ENCODE measurements at regions not wholly inside any gene's neighbourhood (a gene's known extent, or its start where the extent isn't known, plus 50 kb on each side); places are given as distances from the start of the nearest gene placed in this dataset.

DNA sequence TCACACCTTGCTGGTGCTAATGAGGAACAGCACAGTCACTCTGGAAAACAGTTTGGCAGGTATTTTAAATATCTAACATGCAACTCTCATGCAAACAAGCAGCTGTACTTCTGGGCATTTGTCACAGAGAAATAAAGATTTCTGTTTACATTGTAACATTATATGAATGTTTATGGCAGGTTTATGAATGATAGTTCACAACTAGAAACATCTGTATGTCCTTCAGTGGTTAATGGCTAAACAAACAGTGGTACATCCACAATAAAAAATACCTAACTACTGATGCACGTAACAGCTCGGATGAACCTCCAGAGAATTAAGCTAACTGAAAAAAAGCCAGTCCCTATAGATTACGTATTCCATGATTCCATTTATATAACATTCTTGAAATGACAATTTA is 109.6 kb downstream of the GPR37 start:
- no peaks in the 10 kb centered on the region for H3K9me3 ChIP-seq
- H3K4me1 ChIP-seq = no peaks in the 10 kb centered on the region
- no peaks in the 10 kb centered on the region for H3K36me3 ChIP-seq
- H3K27me3 ChIP-seq = no peaks in the 10 kb centered on the region
- TF ChIP-seq, protein P1, sequence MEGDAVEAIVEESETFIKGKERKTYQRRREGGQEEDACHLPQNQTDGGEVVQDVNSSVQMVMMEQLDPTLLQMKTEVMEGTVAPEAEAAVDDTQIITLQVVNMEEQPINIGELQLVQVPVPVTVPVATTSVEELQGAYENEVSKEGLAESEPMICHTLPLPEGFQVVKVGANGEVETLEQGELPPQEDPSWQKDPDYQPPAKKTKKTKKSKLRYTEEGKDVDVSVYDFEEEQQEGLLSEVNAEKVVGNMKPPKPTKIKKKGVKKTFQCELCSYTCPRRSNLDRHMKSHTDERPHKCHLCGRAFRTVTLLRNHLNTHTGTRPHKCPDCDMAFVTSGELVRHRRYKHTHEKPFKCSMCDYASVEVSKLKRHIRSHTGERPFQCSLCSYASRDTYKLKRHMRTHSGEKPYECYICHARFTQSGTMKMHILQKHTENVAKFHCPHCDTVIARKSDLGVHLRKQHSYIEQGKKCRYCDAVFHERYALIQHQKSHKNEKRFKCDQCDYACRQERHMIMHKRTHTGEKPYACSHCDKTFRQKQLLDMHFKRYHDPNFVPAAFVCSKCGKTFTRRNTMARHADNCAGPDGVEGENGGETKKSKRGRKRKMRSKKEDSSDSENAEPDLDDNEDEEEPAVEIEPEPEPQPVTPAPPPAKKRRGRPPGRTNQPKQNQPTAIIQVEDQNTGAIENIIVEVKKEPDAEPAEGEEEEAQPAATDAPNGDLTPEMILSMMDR (IDR thresholded peaks at IDR 0.05) = no peak
- DNase-seq (no peak), ATAC-seq (no peak)
- intact Hi-C loops (cut with DNase I) = no loop called here
- H3K4me3 ChIP-seq = no peak overlapping the region
- H3K27ac ChIP-seq = no peak overlapping the region

DNA sequence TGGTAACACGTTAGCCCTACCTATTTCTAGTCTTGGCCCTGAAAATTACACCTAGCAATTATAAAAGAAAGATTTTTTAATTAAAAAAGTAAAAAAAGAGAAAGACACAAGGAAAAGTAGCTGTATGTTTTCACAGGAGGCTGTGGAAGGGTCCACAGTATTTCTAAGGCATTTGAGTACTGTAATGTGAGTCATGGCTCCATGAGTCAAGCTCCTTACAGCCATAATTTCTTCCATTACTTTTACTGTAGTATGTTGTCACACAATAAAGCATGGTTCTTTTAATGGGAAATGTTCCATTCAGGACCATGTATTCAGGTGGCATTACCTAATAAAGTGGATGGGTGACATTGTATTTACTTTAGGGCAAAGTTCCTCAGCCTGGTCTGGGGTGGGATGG is 113.4 kb downstream of the GPR37 start:
- intact Hi-C loops (cut with DNase I) = no loop called here
- ATAC-seq = no peak
- H3K36me3 ChIP-seq = no peaks in the 10 kb centered on the region

GRCh38 chr7:124651136-124651535 is 114.5 kb downstream of the GPR37 start:
- no peaks in the 10 kb centered on the region for H3K4me1 ChIP-seq
- H3K9me3 ChIP-seq = no peaks in the 10 kb centered on the region
- no peak overlapping the region for H3K27ac ChIP-seq
- DNase-seq (no peak), ATAC-seq (no peak)
- H3K36me3 ChIP-seq = no peaks in the 10 kb centered on the region
- H3K27me3 ChIP-seq = no peaks in the 10 kb centered on the region
- no peak overlapping the region for H3K4me3 ChIP-seq
- intact Hi-C loops (cut with DNase I) = no loop called here
- TF ChIP-seq, protein P1 (IDR thresholded peaks at IDR 0.05) = no peak

More for the DNA sequence above, 113.4 kb downstream of the GPR37 start:
- Histone ChIP-seq H3K4me1 (no peaks in the 10 kb centered on the region), H3K27me3 (no peaks in the 10 kb centered on the region), H3K4me3 (no peak overlapping the region), H3K27ac (no peak overlapping the region), H3K9me3 (no peaks in the 10 kb centered on the region)
- TF ChIP-seq, protein P1 (IDR thresholded peaks at IDR 0.05) = no peak
- no peak for DNase-seq

DNA sequence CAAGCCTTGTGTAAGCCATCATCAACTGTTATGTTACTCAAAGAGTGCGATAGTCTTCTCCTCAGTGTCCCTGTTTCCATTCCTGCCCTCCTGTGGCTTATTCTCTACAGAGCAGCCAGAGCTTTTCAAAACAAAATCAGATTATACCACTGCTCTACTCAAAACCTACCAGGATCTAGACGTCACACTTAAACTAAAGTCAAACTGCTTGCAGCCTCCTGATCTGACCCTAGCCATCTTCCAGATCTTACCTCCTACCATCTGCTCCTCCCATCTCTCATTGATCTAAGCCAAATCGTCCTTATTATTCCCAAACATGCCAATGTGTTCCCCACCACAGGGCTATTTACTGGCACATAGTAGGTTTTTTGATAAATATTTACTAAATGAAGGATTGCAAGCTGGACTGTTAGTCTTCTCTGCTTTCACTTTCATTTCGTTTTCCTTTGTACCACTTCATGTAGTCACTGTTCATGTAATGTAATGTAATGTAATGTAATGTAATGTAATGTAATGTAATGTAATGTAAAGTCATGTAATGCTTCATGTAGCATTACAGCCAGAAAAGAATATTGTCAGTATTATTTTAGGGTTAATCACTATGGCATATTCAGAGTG is 116.1 kb downstream of the GPR37 start:
- H3K27ac ChIP-seq = no peak overlapping the region
- H3K27me3 ChIP-seq = no peaks in the 10 kb centered on the region
- no peaks in the 10 kb centered on the region for H3K36me3 ChIP-seq
- DNase-seq (no peak), ATAC-seq (no peak)
- TF ChIP-seq, protein P1 (IDR thresholded peaks at IDR 0.05) = no peak
- H3K4me1 ChIP-seq = no peaks in the 10 kb centered on the region
- no peaks in the 10 kb centered on the region for H3K9me3 ChIP-seq
- intact Hi-C loops (cut with DNase I) = no loop called here
- H3K4me3 ChIP-seq = no peak overlapping the region

DNA sequence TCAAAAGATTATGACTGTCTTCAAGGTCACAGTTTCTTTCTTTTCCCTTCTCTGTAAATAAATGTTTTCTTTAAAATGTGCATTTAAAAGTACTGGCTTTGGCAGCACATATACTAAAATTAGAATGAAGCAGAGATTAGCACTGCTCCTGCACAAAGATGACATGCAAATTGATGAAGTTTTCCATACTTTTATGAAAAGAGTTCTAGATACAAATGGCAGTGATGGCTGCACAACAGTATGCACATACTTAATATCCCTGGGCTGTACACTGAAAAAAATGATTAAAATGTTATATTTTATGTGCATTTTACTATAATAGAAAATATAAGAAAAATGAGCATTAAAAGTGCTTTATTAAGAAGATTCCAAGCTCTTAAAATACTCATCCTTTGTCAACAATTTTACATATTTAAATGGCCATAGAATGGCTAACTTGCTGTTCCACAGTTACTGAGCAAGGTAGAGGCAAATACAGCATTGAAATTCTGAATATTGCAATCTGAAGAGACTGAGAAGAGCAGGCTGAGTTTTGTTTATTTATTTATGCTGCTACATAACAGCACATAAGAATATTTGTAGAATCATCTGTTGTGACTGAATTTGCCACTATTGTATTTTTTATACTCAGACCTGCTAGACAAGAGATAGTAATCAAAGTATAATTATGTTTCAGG is 117.8 kb downstream of the GPR37 start:
- H3K4me3 ChIP-seq = no peak overlapping the region
- H3K36me3 ChIP-seq = no peaks in the 10 kb centered on the region
- TF ChIP-seq, protein P1 (IDR thresholded peaks at IDR 0.05) = no peak
- intact Hi-C loops (cut with DNase I) = no loop called here
- DNase-seq (no peak), ATAC-seq (no peak)
- H3K4me1 ChIP-seq = no peaks in the 10 kb centered on the region
- H3K9me3 ChIP-seq = no peaks in the 10 kb centered on the region
- H3K27me3 ChIP-seq = no peaks in the 10 kb centered on the region
- no peak overlapping the region for H3K27ac ChIP-seq
